H7 (cell line): ENCODE measurements at regions not wholly inside any gene's neighbourhood (a gene's known extent, or its start where the extent isn't known, plus 50 kb on each side); places are given as distances from the start of the nearest gene placed in this dataset.
"Not testable (repeated sequence)": the region's sequence is repeated elsewhere in the genome, so short reads cannot be mapped to it uniquely, and the experiment has no call there.

Source experiments
- DNase-seq: peaks from one replicate; pipeline ENCODE4 v3.0.0; 2012
- H3K27me3 ChIP-seq: 2 replicates; pipeline ENCODE4 v1.6.0; 2011; ENCODE audit warnings: mild to moderate bottlenecking, low read length; ENCODE audit not compliant: control insufficient read depth, insufficient read depth
- H3K36me3 ChIP-seq: replicated peaks from 2 replicates; pipeline ENCODE4 v1.5.1; 2011; ENCODE audit warnings: low read length; ENCODE audit not compliant: control insufficient read depth, insufficient read depth
- H3K4me3 ChIP-seq: 2 replicates; pipeline ENCODE4 v1.5.1; 2011; ENCODE audit warnings: low read depth, mild to moderate bottlenecking, control low read depth, low read length, moderate library complexity; ENCODE audit not compliant: insufficient read depth

GRCh38 chr2:234710587-234710986, 213.7 kb upstream of the ARL4C start:
- Histone ChIP-seq H3K36me3 (no peaks in the 10 kb centered on the region), H3K27me3 (peaks cover 7% of the 10 kb centered on the region; the same call in 1 of the 2 replicates), H3K4me3 (no peak overlapping the region)
- DNase-seq: peak; percentile 58

GRCh38 chr2:234710066-234710465, 213.2 kb upstream of the ARL4C start:
- no peak for DNase-seq
- no peak overlapping the region for H3K4me3 ChIP-seq
- no peaks in the 10 kb centered on the region for H3K36me3 ChIP-seq
- H3K27me3 ChIP-seq: peaks cover 7% of the 10 kb centered on the region; the same call in 1 of the 2 replicates

- DNase-seq: no peak
- Histone ChIP-seq H3K4me3 (no peak overlapping the region), H3K36me3 (no peaks in the 10 kb centered on the region), H3K27me3 (peaks cover 5% of the 10 kb centered on the region; the same call in 1 of the 2 replicates)
Measured at GRCh38 chr2:234708717-234709116, 211.8 kb upstream of the ARL4C start.

GRCh38 chr2:234708091-234708683, 211.3 kb upstream of the ARL4C start:
- peak; percentile 58 for DNase-seq

GRCh38 chr2:234706086-234706485, 209.2 kb upstream of the ARL4C start:
- no peak overlapping the region for H3K4me3 ChIP-seq
- H3K36me3 ChIP-seq: no peaks in the 10 kb centered on the region
- H3K27me3 ChIP-seq: peaks cover 2% of the 10 kb centered on the region; the same call in 1 of the 2 replicates
- no peak for DNase-seq

More at GRCh38 chr2:234708091-234708683, 211.3 kb upstream of the ARL4C start:
- Histone ChIP-seq H3K27me3 (peaks cover 5% of the 10 kb centered on the region; the same call in 1 of the 2 replicates), H3K36me3 (no peaks in the 10 kb centered on the region), H3K4me3 (no peak overlapping the region)

GRCh38 chr2:234705108-234705507, 208.2 kb upstream of the ARL4C start:
- H3K4me3 ChIP-seq: no peak overlapping the region
- H3K36me3 ChIP-seq: no peaks in the 10 kb centered on the region
- H3K27me3 ChIP-seq: peaks cover 2% of the 10 kb centered on the region; the same call in 1 of the 2 replicates
- no peak for DNase-seq

- H3K27me3 ChIP-seq: no peaks in the 10 kb centered on the region
- no peak for DNase-seq
Measured at GRCh38 chr2:234703258-234703657, 206.4 kb upstream of the ARL4C start.

GRCh38 chr2:234702731-234703225, 205.9 kb upstream of the ARL4C start:
- no peaks in the 10 kb centered on the region for H3K27me3 ChIP-seq
- no peak overlapping the region for H3K4me3 ChIP-seq
- H3K36me3 ChIP-seq: no peaks in the 10 kb centered on the region
- no peak for DNase-seq

More at GRCh38 chr2:234703258-234703657, 206.4 kb upstream of the ARL4C start:
- Histone ChIP-seq H3K4me3 (no peak overlapping the region), H3K36me3 (no peaks in the 10 kb centered on the region)

GRCh38 chr2:234701841-234702240, 205.0 kb upstream of the ARL4C start:
- Histone ChIP-seq H3K4me3 (no peak overlapping the region), H3K36me3 (no peaks in the 10 kb centered on the region), H3K27me3 (no peaks in the 10 kb centered on the region)
- DNase-seq: no peak

- no peak for DNase-seq
- H3K36me3 ChIP-seq: no peaks in the 10 kb centered on the region
- no peaks in the 10 kb centered on the region for H3K27me3 ChIP-seq
- no peak overlapping the region for H3K4me3 ChIP-seq
Measured at GRCh38 chr2:234701421-234701820, 204.5 kb upstream of the ARL4C start.

GRCh38 chr2:234699456-234699855, 202.6 kb upstream of the ARL4C start:
- Histone ChIP-seq H3K4me3 (no peak overlapping the region), H3K27me3 (no peaks in the 10 kb centered on the region), H3K36me3 (no peaks in the 10 kb centered on the region)
- DNase-seq: no peak

- H3K4me3 ChIP-seq, DNase-seq, H3K36me3 ChIP-seq, H3K27me3 ChIP-seq: not testable (repeated sequence)
Measured at GRCh38 chr2:234697300-234697876, 200.5 kb upstream of the ARL4C start.

GRCh38 chr2:234695981-234696380, 199.1 kb upstream of the ARL4C start:
- Histone ChIP-seq H3K27me3 (no peaks in the 10 kb centered on the region), H3K36me3 (no peaks in the 10 kb centered on the region), H3K4me3 (no peak overlapping the region)
- no peak for DNase-seq

- Histone ChIP-seq H3K27me3 (no peaks in the 10 kb centered on the region), H3K36me3 (no peaks in the 10 kb centered on the region), H3K4me3 (no peak overlapping the region)
- DNase-seq: no peak
Measured at GRCh38 chr2:234694244-234695013, 197.5 kb upstream of the ARL4C start.
